HS-5 (cell line): ENCODE measurements at regions not wholly inside any gene's neighbourhood (a gene's known extent, or its start where the extent isn't known, plus 50 kb on each side); places are given as distances from the start of the nearest gene placed in this dataset.
A peak's percentile ranks its signal among the peaks of the same experiment; 100 is the strongest.
"Not testable (repeated sequence)": the region's sequence is repeated elsewhere in the genome, so short reads cannot be mapped to it uniquely, and the experiment has no call there.

Source experiments
- DNase-seq: peaks from one replicate; pipeline ENCODE4 v3.0.0-alpha.2; 2012; ENCODE audit warnings: low read depth

DNA sequence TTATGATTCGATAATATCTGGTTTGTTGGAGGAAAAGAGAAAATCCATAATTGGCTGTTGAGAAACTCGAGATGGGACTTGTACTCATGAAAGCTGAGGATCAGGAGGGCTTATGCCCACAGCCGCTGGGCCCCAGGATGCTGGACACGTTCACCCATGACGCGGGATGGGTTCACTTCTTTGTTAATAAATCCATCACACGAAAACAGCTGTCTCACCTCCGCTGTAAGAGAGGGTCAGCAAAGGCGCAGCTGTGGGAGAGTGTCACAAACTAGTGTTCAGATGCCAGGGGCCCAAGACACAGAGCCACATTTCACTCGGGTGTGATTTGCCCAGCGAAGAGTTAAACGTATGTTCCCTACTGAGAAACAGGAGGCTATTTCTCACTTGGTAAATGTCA, 315.1 kb downstream of the THBS2 start:
- no peak for DNase-seq

DNA sequence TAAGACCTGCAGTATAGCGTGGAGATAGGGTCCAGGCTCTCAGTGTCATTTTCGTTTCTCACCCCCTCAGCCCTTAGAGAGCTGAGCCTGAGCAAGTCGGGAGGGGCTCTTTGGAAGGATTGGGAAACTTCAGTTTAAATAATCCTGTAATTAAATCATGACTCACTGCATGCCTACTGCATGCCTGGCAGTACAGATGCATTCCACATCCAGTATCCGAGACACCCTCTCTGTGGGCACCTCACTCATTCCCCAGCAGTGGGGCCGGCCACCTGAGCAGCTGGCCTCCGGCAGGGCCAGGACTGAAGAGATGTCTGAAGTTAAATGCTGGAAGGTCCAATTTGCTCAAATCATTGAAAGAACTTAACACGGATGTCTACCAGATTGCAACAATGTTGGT, 316.6 kb downstream of the THBS2 start:
- DNase-seq, result peak; percentile 0

GRCh38 chr6:168935628-168936010, 318.0 kb downstream of the THBS2 start:
- no peak for DNase-seq

DNA sequence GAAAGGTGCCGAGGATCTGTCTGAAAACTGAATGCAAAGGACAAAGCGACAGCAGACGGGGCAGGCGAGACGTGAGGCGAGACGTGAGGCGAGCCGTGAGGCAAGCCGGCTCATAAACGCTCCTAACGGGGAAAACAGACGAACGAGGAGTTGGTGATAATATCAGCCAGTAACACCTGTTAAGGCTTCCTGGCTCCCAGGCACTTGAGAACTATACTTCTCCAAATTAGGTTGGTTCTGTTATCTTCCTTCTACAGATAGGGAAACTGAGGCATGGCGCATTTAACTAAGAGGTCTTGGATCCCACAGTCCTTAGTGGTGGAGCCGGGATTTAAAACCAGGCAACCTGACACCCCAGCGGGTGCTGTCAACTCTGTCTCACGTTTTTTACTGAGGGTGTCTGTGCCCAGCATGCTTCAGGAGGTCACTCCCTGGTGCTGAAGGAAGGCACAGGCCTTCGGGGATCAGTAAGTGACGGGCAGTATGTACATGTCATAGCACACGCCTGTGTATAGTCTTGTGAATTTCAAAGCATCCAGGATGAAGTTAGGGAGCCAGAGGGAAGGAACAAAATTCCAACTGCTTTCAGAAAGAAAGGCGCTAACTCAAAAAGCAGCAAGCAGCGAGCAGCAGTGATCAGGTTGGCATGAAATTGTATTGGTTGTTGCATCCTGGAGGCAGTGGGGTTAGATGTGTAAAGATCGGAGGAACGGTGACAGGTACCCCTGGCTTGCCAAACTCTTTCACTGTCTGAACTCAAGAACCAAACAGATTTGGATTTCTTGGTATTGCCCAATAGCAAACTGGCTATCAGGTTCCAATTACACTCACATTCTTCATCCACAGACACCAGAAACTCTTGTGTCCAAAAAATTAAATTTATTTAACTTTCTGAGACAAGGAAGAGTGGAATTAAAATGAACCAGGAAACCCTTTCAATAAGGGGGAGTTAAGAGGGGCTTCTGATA, 318.7 kb downstream of the THBS2 start:
- DNase-seq, result no peak

GRCh38 chr6:168932171-168932570, 321.5 kb downstream of the THBS2 start:
- DNase-seq, result not testable (repeated sequence)

DNA sequence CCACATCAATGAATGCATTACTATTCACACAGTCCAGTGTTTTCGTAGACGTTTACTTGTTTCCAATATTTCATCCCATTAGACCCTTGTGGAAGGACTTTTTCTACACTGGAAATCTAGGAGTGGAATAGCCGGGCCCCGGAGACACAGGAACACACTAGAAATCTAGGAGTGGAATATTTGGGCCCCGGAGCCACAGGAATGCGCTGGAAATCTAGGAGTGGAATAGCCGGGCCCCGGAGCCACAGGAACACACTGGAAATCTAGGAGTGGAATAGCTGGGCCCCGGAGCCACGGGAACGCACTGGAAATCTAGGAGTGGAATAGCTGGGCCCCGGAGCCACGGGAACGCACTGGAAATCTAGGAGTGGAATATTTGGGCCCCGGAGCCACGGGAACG, 322.6 kb downstream of the THBS2 start:
- not testable (repeated sequence) for DNase-seq

DNA sequence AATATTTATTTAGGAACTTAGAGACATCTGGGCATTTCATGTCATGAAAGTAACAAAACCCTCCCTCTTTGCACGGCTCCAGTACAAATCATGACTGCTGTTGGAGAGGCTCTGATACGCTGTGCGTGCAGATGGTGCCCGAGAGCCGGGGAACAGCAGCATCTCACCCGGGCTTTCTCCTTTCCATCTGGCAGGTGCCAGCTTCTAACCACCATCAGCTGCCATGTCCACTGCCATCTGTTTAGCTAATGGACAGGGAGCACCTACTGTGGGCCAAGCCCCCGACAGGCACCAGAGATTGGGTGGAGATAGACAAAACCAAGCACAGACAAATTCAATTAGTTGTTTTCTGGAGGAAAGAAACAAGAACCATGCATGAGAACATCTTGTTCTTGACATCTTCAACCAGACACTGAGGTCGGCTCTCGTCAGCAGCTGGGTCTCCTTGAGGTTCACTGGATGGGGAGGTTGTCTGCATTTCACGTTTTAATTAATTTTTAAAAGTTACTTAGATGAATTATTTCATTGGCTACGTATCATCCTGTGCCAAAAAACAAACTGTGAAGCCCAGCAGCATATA, 323.7 kb downstream of the THBS2 start:
- DNase-seq, result no peak

- no peak for DNase-seq
These were observed 325.6 kb downstream of the THBS2 start for GRCh38 chr6:168928012-168928411.

DNA sequence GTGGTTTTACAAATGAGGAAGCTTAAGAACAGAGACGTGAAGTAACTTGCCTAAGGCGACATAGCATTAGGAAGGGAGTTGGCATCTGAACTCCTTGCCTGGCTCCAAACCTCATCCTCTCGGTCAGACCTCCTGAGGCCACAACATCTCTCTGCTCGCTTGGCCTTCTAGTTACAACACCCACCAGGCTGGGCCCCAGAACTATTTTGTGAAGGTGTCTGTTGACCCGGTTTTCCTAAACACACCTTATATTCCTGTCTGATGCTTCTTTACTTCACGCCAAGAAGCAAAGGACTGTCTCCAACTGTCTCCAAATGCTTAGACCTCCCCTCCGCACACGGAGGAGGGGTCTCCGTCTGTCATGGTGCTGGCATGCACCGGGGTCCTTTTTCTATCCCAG, 326.6 kb downstream of the THBS2 start:
- no peak for DNase-seq

DNA sequence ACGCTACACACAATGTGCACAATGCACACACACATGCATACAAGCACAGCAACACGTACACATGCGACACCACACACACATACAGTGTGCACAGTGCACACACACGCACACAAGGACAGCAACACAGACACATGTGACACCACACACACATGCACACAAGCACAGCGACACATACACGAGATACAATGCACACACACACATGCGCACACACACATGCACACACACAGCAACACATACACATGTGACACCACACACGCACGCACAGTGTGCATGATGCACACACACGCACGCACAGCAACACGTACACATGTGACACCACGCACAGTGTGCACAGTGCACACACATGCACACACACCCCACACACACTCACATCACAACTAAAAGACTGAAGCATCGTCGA, 327.3 kb downstream of the THBS2 start:
- DNase-seq, result no peak

DNA sequence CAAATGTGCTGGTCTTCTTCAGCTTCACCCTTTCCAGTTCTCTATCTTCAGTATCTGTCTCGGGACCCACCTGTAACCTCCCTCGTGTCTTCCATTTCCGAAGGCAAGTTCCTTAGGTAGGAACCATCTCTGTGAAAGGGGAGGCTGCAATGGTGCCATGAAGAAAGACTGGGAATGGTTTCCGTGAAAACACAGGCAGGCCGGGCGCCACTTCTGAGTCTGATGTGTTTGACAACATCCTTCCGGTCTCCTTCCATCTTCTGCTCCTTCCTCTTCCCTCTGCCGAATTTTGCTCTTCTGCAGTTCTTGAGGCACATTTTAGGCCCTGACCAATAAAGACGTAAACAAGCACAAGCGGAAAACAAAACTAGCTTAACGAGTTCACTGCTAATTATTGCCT, 328.0 kb downstream of the THBS2 start:
- DNase-seq, result no peak

DNA sequence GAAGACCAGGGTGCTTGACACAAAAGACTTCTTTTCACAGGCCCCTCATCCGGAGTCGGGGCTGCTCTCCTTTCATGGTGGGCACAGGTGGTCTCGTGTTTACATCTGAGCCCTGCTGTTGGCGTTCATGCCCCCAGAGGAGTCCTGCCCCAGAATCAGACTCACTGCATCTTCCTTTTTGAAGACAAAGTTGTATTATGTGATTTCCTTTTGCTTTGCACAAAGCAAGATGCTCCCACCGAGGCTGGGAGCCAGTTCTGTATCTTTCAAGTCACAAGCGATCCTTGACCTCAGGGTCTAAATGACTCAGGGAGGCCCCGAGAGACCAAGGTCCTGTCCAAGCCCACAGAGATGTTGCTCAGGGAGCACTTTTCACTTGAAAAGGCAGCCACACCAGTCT, 330.5 kb downstream of the THBS2 start:
- no peak for DNase-seq

GRCh38 chr6:168922436-168922835, 331.2 kb downstream of the THBS2 start:
- DNase-seq, result no peak

GRCh38 chr6:168920289-168920688, 333.4 kb downstream of the THBS2 start:
- DNase-seq, result no peak

DNA sequence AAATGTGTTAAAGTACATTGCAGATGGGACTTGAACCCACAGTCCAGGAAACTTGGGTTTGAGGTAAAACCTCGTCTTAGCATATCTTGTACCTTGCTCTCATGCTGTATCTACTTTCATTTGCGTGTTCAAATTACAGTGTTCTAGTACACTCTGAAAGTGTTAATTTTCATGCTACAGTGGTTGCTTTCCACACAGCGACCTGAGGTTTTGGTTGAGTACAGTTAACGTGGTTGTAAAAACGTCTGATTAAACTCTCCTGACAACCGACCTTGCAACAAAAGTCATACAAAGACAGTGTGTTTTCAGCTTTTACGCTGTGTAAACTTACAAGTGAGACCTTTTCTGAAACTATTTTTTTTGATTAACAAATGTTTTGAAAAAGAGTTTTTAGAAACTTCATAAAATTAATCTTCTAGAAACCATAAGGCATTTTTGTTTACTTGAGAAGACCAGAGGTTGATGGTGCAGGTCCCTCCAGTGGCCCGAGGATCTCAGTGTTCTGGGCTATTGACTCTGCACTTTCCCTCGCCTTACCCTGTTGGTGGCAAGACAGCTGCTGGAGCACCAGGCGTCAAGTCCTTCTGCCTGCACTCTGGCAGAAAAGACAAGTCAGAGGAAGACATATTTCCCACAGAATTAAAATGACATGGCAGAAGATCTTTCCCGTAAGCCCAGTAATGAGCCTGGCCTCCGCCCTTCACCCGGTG, 334.0 kb downstream of the THBS2 start:
- no peak for DNase-seq

GRCh38 chr6:168916576-168917211, 337.0 kb downstream of the THBS2 start:
- DNase-seq, result no peak

- no peak for DNase-seq
These were observed 337.8 kb downstream of the THBS2 start for GRCh38 chr6:168915855-168916254.

GRCh38 chr6:168915242-168915641, 338.4 kb downstream of the THBS2 start:
- no peak for DNase-seq

DNA sequence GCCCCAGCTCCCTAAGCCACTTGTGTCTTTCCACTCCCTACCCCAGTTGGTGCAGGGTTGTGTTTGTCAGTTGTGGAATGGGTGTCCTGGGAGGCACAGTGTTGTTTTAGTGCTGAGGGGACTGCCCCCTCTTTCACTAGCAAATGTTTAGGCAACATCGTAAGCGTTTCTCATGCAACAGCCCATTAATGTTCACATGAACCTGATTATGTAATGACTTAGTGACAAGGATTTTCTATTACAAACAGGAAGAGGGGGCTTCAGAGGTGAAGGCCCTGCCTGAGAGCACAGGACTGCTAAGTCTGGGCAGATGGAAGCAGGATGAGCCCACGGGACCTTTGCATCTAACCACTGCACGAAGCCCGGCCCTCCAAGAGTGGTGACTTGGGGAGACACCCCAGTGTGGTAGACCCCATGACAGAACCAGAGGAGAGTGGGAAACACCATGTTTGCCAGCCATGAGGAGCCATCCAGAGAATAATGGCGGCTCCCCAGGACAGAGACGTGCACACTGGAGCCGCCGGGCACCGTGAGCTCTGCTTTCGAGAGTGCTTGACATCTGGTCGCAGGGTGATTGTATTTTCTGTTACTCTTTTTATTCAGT, 339.7 kb downstream of the THBS2 start:
- DNase-seq, result no peak

DNA sequence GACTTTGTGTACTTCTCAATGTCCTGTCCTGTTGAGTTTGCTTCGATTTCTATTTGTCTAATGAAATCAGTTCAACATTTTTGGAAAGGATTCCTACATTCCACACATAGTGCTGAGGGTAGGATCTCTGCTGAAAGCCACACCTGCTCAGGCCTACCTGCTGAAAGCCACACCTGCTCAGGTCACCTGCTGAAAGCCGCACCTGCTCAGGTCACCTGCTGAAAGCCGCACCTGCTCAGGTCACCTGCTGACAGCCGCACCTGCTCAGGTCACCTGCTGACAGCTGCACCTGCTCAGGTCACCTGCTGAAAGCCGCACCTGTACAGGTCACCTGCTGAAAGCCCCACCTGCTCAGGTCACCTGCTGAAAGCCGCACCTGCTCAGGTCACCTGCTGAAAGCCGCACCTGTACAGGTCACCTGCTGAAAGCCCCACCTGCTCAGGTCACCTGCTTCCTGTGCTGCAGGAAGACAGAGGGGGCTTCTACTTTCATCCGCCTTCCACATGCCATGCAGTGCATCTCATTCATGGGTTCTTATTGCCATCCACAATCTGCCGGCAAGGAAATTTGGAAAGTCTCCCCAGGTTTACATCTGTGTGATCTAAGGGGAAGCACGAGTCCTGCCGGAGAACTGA, 340.3 kb downstream of the THBS2 start:
- DNase-seq, result not testable (repeated sequence)

GRCh38 chr6:168909288-168909687, 344.4 kb downstream of the THBS2 start:
- no peak for DNase-seq

- no peak for DNase-seq
These were observed 344.8 kb downstream of the THBS2 start for GRCh38 chr6:168908887-168909286.
